ENCODE measurements at regions not wholly inside any gene's neighbourhood (a gene's known extent, or its start where the extent isn't known, plus 50 kb on each side); places are given as distances from the start of the nearest gene placed in this dataset.
"Not testable (repeated sequence)": the region's sequence is repeated elsewhere in the genome, so short reads cannot be mapped to it uniquely, and the experiment has no call there.

DNA sequence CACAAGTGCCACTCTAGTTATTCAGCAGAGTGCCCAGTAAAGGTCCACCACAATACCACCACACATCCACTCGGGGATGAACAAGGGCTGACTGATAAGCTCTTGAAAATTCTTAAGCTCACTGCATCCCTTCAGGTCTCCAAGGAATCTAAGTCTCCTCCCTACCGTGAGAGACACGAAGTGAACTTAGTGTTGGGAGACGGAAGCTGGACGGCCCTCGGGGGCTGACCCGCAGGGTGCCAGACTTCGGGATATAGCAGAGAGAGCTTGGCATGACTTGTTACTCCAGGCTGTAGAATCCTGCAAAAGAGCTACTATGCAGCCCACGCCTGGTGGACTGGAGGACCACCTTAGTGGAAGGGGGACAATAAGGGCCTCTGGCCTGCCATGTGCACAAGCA is 75.1 kb downstream of the LYZL1 start:
- not testable (repeated sequence) for H3K4me3 ChIP-seq (ENCODE audit: low read depth, low read length); DNase-seq (ENCODE audit: low read depth)

DNA sequence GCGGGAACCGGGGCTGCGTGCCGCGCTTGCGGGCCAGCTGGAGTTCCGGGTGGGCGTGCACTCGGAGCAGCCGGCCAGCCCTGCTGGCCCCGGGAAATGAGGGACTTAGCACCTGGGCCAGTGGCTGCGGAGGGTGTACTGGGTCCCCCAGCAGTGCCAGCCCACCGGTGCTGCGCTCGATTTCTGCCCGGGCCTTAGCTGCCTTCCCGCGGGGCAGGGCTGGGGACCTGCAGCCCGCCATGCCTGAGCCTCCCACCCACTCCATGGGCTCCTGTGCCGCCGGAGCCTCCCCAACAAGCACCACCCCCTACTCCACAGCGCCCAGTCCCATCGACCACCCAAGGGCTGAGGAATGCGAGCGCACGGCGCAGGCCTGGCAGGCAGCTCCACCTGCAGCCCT is 77.3 kb downstream of the LYZL1 start:
- not testable (repeated sequence) for H3K4me3 ChIP-seq (ENCODE audit: low read depth, low read length); DNase-seq (ENCODE audit: low read depth)

DNA sequence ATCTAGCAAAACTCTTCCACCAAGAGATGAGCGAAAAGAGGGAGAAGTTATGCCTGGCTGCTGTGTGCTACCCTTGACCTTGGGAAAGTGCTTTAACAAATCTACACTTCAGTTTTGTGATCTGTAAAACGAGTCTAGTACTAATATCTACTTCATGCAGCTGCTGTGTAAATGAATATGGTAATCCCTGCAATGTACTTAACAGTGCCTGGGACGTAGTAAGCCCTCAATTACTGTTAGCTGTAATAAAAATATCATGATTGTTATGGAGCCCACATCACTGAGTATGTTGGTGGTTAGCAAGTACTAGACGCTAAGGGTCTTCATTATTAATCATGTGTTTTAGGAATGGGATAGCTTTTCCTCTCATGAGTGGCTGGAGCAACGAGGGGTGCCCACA is 80.5 kb downstream of the LYZL1 start:
- no peak overlapping the region for H3K4me3 ChIP-seq (ENCODE audit: low read depth, low read length)
- TF ChIP-seq, protein P1, sequence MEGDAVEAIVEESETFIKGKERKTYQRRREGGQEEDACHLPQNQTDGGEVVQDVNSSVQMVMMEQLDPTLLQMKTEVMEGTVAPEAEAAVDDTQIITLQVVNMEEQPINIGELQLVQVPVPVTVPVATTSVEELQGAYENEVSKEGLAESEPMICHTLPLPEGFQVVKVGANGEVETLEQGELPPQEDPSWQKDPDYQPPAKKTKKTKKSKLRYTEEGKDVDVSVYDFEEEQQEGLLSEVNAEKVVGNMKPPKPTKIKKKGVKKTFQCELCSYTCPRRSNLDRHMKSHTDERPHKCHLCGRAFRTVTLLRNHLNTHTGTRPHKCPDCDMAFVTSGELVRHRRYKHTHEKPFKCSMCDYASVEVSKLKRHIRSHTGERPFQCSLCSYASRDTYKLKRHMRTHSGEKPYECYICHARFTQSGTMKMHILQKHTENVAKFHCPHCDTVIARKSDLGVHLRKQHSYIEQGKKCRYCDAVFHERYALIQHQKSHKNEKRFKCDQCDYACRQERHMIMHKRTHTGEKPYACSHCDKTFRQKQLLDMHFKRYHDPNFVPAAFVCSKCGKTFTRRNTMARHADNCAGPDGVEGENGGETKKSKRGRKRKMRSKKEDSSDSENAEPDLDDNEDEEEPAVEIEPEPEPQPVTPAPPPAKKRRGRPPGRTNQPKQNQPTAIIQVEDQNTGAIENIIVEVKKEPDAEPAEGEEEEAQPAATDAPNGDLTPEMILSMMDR (IDR thresholded peaks at IDR 0.05; ENCODE audit: insufficient read depth, low read length): no peak
- no peak for DNase-seq (ENCODE audit: low read depth)

DNA sequence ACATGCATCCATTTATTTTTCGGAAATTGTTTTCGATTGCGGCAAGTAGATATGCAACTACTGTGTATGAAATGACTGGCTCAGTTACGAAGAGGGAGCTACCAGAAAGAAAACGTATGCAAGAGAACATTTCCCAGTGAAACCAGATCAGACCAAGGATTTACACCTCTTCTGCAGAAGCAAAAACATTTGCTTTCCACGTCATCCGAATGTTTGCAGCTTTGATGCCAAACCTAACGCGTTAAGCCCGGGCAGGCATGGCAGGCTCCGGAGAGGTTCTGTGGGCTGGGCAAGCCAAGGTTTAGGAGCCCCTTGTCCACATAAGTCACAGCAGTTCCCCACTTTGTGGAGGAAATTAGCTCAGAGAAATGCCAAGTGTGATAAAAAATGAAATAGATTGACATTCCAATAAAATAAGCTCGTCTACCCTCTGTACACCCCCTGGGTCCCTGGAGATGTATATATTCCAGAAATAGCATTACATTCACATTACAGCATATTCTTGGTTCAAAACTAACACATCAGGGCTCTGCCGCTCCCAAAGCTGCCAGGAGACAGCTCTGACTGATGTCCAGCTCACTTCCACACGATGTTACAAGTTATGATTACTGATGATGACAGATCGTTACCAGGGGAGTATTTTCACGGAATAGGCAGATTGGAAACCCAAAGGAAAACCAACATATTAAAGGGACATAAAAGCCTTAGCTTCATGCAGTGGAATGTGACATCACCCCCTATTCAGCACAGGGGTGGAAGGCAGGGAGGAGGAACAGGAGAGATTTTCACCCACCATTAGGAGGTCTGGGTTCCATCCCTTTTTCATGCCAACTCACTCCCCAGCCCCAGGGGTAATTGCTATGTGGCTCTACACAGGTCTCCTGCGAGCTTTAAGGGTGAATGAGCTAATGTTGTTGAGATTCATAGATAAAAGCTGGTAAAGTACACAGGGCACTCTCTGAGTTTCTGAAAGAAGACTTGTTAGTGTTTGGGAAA is 81.5 kb downstream of the LYZL1 start:
- DNase-seq (ENCODE audit: low read depth): peak; percentile 45
- TF ChIP-seq, protein P1 (IDR thresholded peaks at IDR 0.05; ENCODE audit: insufficient read depth, low read length): no peak
- peak overlapping the region; percentile 35 for H3K4me3 ChIP-seq (ENCODE audit: low read depth, low read length)

DNA sequence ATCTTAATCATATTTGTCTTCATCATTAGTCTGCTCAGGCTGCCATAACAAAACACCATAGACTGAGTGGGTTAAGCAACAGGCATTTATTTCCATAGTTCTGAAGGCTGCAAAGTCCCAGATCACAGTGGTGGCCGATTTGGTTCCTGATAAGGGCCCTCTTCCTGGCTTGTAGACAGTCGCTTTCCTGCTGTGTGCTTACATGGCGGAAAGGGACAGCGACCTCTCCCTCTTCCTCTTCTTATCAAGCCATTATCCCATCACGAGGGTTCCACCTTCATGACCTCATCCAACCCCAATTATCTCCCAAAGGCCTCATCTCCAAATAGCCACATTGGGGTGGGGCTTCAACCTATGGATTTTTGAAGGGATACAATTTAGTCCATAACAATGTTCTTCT is 84.0 kb downstream of the LYZL1 start:
- H3K4me3 ChIP-seq (ENCODE audit: low read depth, low read length): no peak overlapping the region
- DNase-seq (ENCODE audit: low read depth): no peak
- TF ChIP-seq, protein P1 (IDR thresholded peaks at IDR 0.05; ENCODE audit: insufficient read depth, low read length): no peak

DNA sequence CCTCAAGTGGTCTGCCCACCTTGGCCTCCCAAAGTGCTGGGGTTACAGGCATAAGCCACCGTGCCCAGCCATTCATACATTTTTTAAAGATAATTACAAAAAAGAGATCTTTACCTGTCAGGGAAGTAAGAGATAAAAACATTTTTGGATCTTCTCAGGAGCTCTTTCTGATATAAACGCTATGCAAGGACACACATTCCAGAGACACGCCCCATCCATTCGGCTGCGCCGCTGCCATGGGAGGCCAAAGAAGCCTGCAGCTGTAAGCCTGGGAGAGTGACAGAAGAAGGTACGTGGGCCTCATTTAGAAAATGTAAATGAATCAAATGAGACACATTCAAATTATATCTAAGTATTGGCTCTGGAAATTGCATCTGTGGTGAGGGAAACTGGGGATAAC is 85.3 kb downstream of the LYZL1 start:
- TF ChIP-seq, protein P1 (IDR thresholded peaks at IDR 0.05; ENCODE audit: insufficient read depth, low read length): no peak
- DNase-seq (ENCODE audit: low read depth): no peak
- no peak overlapping the region for H3K4me3 ChIP-seq (ENCODE audit: low read depth, low read length)

DNA sequence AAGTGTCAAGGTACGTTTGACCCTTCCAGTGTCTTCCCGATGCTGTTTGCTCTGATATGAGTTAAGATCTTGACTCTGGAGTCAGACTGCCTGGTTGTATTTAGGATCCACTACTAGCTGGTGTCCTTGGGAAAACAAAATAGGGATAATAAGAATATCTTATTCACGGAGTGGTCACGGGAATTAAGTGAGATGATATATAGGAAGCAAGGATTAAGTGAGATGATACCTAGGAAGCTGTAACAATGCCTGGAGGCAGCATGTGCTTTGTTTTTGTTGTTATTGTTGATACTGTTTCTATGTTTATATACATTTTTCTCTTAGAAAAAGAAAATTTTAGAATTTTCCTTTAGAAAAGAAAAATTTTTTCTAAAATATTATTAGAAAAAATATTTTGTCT is 87.0 kb downstream of the LYZL1 start:
- TF ChIP-seq, protein P1 (IDR thresholded peaks at IDR 0.05; ENCODE audit: insufficient read depth, low read length): no peak
- H3K4me3 ChIP-seq (ENCODE audit: low read depth, low read length): no peak overlapping the region
- no peak for DNase-seq (ENCODE audit: low read depth)

Data from fibroblast of the aortic adventitia (primary cell).